HepG2 (cell line): ENCODE measurements at regions not wholly inside any gene's neighbourhood (a gene's known extent, or its start where the extent isn't known, plus 50 kb on each side); places are given as distances from the start of the nearest gene placed in this dataset.

Source experiments
- ATAC-seq: fragments of 200-7000 bp; cut with Tn5 transposase; 3 replicates; pipeline ENCODE4 v1.9.1; 2020; ENCODE audit warnings: mild to moderate bottlenecking, moderate library complexity
- BruUV-seq: library from RNA; stranded (reverse); fragments of 400-500 nt; replicated peaks from 2 replicates; lab custom pipeline; 2021; lab: Mats Ljungman, UMichigan
- CTCF ChIA-PET: fragments of 300-600 bp; formaldehyde crosslinking; extraction: SDS; loops from one replicate; lab custom pipeline; 2021; ENCODE audit warnings: low total read pairs, inconsistent platforms, low intra/inter-chr PET ratio; lab: Yijun Ruan, JAX
- POLR2A ChIA-PET: fragments of 350-600 bp; sonication (Branson Sonifier 250); formaldehyde crosslinking; loops from one replicate; lab custom pipeline; 2020; ENCODE audit warnings: antibody characterized with exemption, inconsistent platforms; lab: Yijun Ruan, JAX
- DNase-seq: peaks from one replicate; pipeline ENCODE4 v3.0.0-alpha.2; 2015; ENCODE audit warnings: low spot score
- FAIRE-seq: peaks from 3 replicates; lab custom pipeline; 2011; peaks lifted over from hg19 to GRCh38; lab: Jason Lieb, UNC
- H2AFZ ChIP-seq: one replicate; pipeline ENCODE4 v1.6.1; 2011; ENCODE audit warnings: low read length, inconsistent platforms
- H3K27ac ChIP-seq: fragments of 300-600 bp; 3 replicates; pipeline ENCODE4 v1.8.0; 2011; ENCODE audit warnings: mixed run types, mild to moderate bottlenecking, mixed read lengths, low read length, inconsistent platforms; ENCODE audit not compliant: insufficient read depth; ENCODE audit errors: extremely low read length
- H3K27me3 ChIP-seq, 2 experiments: fragments of 200-600 bp in 1 of 2; 2 replicates in 1 of 2; 3 replicates in 1 of 2; pipeline versions ENCODE4 v1.6.0 to v1.8.0; 2011; ENCODE audit warnings: low read length in 2 of 2, mild to moderate bottlenecking in 2 of 2, moderate library complexity in 2 of 2, inconsistent platforms in 1 of 2; ENCODE audit not compliant: insufficient read depth in 2 of 2, control insufficient read depth in 1 of 2
- H3K36me3 ChIP-seq, 2 experiments: fragments of 200-600 bp in 1 of 2; replicated peaks in 1 of 2; 2 replicates in 1 of 2; 3 replicates in 1 of 2; pipeline versions ENCODE4 v1.5.1 to v1.8.0; 2011; ENCODE audit warnings: low read length in 2 of 2, inconsistent platforms in 1 of 2; ENCODE audit not compliant: insufficient read depth in 2 of 2, control insufficient read depth in 1 of 2
- H3K4me1 ChIP-seq: 2 replicates; pipeline ENCODE4 v1.5.1; 2012; ENCODE audit warnings: low read length, inconsistent platforms; ENCODE audit not compliant: insufficient read depth
- H3K4me2 ChIP-seq: 2 replicates; pipeline ENCODE4 v1.6.0; 2011; ENCODE audit warnings: low read depth, low read length, inconsistent platforms
- H3K4me3 ChIP-seq, 3 experiments: fragments of 200-600 bp in 1 of 3; sonication (generic), shearing (Covaris generic) in 1 of 3; replicated peaks in 1 of 3; 2 replicates each; pipeline ENCODE4 v1.5.1; 2011 to 2016; ENCODE audit warnings: low read length in 3 of 3, inconsistent platforms in 2 of 3, low read depth in 2 of 3, mild to moderate bottlenecking in 2 of 3, control low read depth in 1 of 3, mixed read lengths in 1 of 3; ENCODE audit not compliant: insufficient read depth in 1 of 3
- H3K79me2 ChIP-seq: one replicate; pipeline ENCODE4 v1.6.1; 2011; ENCODE audit warnings: low read length, inconsistent platforms; ENCODE audit not compliant: insufficient read depth
- H3K9ac ChIP-seq: 2 replicates; pipeline ENCODE4 v1.6.0; 2011; ENCODE audit warnings: mild to moderate bottlenecking, low read depth, low read length, inconsistent platforms; ENCODE audit not compliant: insufficient read depth
- H3K9me3 ChIP-seq: 2 replicates; pipeline ENCODE4 v1.5.1; 2012; ENCODE audit warnings: mild to moderate bottlenecking, low read length
- H4K20me1 ChIP-seq: 2 replicates; pipeline ENCODE4 v1.6.0; 2011; ENCODE audit warnings: inconsistent platforms, mild to moderate bottlenecking, low read length, moderate library complexity; ENCODE audit not compliant: insufficient read depth
- AGO1 ChIP-seq: fragments of 200-400 bp; formaldehyde crosslinking; IDR thresholded peaks from 2 replicates; pipeline ENCODE4 v1.6.1; 2017; ENCODE audit warnings: mild to moderate bottlenecking, low read depth, low read length, moderate library complexity; ENCODE audit not compliant: poor library complexity, severe bottlenecking
- CCDC6 ChIP-seq: sonication (generic); formaldehyde crosslinking; IDR thresholded peaks from 2 replicates; pipeline ENCODE4 v1.8.1; 2022; ENCODE audit warnings: mild to moderate bottlenecking, missing genetic modification reagents, moderate library complexity
- CHD4 ChIP-seq: fragments of 200-600 bp; sonication (generic); IDR thresholded peaks from 2 replicates; pipeline ENCODE4 v1.7.0; 2017; ENCODE audit warnings: mild to moderate bottlenecking, low read length, borderline replicate concordance
- SOX13 ChIP-seq, 3 experiments: fragments of 450-650 bp in 1 of 3; sonication (generic) in 1 of 3; formaldehyde crosslinking in 1 of 3; IDR thresholded peaks in 2 of 3; conservative IDR thresholded peaks in 1 of 3; 2 replicates each; pipeline versions ENCODE4 v1.5.0 to v1.6.1; 2016 to 2020; ENCODE audit warnings: antibody characterized with exemption in 1 of 3, mild to moderate bottlenecking in 1 of 3, missing compliant biosample characterization in 1 of 3, missing genetic modification reagents in 1 of 3, moderate library complexity in 1 of 3
- U2AF2 ChIP-seq: fragments of 200-400 bp; formaldehyde crosslinking; IDR thresholded peaks from 2 replicates; pipeline ENCODE4 v1.6.1; 2017; ENCODE audit warnings: low read depth, mild to moderate bottlenecking, low read length
- ZNF776 ChIP-seq: sonication (generic); formaldehyde crosslinking; IDR thresholded peaks from 2 replicates; pipeline ENCODE4 v1.4.0; 2020; ENCODE audit warnings: mild to moderate bottlenecking, missing genetic modification reagents
- WGBS: methylation state at CpG from one replicate; pipeline ENCODE4 v1.1.6; 2017; ENCODE audit warnings: low lambda C conversion rate; 5-methylcytosine and 5-hydroxymethylcytosine counted together
- in situ Hi-C: cut with HindIII; loops from 2 replicates; pipeline ENCODE4 v1.10.0; 2017; ENCODE audit warnings: low pct_unique_long_range_greater_than_20kb; ENCODE audit not compliant: extremely low pct_ligation_motif_present
- intact Hi-C: fragments of 100-400 bp; cut with micrococcal nuclease; formaldehyde crosslinking; loops from one replicate; pipeline ENCODE4 v1.10.0; 2022; ENCODE audit not compliant: unreplicated experiment
- TF ChIP-seq, protein P1 (sequence below): sonication (generic); formaldehyde crosslinking; IDR thresholded peaks from 2 replicates; pipeline ENCODE4 v1.5.0; 2020; ENCODE audit warnings: mild to moderate bottlenecking, missing genetic modification reagents, borderline replicate concordance
- TF ChIP-seq, protein P2 (sequence below): IDR thresholded peaks from 2 replicates; pipeline ENCODE4 v1.6.1; 2016; ENCODE audit warnings: low read depth, control low read depth
- TF ChIP-seq, protein P3 (sequence below): sonication (generic); formaldehyde crosslinking; IDR thresholded peaks from 2 replicates; pipeline ENCODE4 v1.5.0; 2020; ENCODE audit warnings: missing genetic modification reagents

DNA sequence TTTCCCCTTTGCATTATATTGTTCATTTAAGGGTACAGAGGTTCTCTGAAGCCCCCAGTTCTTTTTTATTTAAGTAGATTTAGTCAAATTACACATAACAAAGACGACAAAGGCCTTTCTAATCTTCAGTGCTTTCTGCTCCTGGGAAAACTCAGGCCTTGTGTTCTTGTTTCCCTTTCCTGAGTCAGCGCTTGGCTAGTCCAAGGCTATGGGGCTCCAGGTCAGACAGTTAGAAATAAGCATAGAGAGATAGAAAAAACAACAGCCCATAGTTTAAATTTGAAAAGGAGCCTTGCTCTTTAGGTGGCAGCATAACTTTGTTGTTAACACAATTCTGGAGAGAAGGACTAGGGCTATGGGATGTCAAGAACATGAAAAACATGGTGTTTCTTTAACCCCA is 97.3 kb downstream of the PPP1R2C start:
- intact Hi-C loops (no loop called here), in situ Hi-C loops (loop anchor here (25.0 kb wide), 1 partner anchor 893 kb away; no protein-coding TSS in a partner anchor)
- Histone ChIP-seq H3K9ac (no peak overlapping the region), H2AFZ (no peak overlapping the region), H3K27me3 (no peaks in the 10 kb centered on the region), H3K4me2 (no peak overlapping the region), H3K9me3 (no peaks in the 10 kb centered on the region), H4K20me1 (no peaks in the 10 kb centered on the region), H3K36me3 (no peaks in the 10 kb centered on the region), H3K4me1 (no peaks in the 10 kb centered on the region), H3K4me3 (no peak overlapping the region), H3K27ac (no peak overlapping the region), H3K79me2 (no peaks in the 10 kb centered on the region)
- DNase-seq (no peak), FAIRE-seq (no peak), ATAC-seq (no peak)
- ChIA-PET POLR2A (no interaction called here), CTCF (no interaction called here)
- whole genome bisulfite sequencing: 29% methylated on average over 2 of the region's 2 CpGs
- BruUV-seq: no TSS peak
- TF ChIP-seq, protein P1, sequence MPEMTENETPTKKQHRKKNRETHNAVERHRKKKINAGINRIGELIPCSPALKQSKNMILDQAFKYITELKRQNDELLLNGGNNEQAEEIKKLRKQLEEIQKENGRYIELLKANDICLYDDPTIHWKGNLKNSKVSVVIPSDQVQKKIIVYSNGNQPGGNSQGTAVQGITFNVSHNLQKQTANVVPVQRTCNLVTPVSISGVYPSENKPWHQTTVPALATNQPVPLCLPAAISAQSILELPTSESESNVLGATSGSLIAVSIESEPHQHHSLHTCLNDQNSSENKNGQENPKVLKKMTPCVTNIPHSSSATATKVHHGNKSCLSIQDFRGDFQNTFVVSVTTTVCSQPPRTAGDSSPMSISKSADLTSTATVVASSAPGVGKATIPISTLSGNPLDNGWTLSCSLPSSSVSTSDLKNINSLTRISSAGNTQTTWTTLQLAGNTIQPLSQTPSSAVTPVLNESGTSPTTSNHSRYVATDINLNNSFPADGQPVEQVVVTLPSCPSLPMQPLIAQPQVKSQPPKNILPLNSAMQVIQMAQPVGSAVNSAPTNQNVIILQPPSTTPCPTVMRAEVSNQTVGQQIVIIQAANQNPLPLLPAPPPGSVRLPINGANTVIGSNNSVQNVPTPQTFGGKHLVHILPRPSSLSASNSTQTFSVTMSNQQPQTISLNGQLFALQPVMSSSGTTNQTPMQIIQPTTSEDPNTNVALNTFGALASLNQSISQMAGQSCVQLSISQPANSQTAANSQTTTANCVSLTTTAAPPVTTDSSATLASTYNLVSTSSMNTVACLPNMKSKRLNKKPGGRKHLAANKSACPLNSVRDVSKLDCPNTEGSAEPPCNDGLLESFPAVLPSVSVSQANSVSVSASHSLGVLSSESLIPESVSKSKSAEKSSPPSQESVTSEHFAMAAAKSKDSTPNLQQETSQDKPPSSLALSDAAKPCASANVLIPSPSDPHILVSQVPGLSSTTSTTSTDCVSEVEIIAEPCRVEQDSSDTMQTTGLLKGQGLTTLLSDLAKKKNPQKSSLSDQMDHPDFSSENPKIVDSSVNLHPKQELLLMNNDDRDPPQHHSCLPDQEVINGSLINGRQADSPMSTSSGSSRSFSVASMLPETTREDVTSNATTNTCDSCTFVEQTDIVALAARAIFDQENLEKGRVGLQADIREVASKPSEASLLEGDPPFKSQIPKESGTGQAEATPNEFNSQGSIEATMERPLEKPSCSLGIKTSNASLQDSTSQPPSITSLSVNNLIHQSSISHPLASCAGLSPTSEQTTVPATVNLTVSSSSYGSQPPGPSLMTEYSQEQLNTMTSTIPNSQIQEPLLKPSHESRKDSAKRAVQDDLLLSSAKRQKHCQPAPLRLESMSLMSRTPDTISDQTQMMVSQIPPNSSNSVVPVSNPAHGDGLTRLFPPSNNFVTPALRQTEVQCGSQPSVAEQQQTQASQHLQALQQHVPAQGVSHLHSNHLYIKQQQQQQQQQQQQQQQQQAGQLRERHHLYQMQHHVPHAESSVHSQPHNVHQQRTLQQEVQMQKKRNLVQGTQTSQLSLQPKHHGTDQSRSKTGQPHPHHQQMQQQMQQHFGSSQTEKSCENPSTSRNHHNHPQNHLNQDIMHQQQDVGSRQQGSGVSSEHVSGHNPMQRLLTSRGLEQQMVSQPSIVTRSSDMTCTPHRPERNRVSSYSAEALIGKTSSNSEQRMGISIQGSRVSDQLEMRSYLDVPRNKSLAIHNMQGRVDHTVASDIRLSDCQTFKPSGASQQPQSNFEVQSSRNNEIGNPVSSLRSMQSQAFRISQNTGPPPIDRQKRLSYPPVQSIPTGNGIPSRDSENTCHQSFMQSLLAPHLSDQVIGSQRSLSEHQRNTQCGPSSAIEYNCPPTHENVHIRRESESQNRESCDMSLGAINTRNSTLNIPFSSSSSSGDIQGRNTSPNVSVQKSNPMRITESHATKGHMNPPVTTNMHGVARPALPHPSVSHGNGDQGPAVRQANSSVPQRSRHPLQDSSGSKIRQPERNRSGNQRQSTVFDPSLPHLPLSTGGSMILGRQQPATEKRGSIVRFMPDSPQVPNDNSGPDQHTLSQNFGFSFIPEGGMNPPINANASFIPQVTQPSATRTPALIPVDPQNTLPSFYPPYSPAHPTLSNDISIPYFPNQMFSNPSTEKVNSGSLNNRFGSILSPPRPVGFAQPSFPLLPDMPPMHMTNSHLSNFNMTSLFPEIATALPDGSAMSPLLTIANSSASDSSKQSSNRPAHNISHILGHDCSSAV (CRISPR knock-in tag): no peak
- TF ChIP-seq, protein P2, sequence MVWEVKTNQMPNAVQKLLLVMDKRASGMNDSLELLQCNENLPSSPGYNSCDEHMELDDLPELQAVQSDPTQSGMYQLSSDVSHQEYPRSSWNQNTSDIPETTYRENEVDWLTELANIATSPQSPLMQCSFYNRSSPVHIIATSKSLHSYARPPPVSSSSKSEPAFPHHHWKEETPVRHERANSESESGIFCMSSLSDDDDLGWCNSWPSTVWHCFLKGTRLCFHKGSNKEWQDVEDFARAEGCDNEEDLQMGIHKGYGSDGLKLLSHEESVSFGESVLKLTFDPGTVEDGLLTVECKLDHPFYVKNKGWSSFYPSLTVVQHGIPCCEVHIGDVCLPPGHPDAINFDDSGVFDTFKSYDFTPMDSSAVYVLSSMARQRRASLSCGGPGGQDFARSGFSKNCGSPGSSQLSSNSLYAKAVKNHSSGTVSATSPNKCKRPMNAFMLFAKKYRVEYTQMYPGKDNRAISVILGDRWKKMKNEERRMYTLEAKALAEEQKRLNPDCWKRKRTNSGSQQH: no peak
- TF ChIP-seq, protein P3, sequence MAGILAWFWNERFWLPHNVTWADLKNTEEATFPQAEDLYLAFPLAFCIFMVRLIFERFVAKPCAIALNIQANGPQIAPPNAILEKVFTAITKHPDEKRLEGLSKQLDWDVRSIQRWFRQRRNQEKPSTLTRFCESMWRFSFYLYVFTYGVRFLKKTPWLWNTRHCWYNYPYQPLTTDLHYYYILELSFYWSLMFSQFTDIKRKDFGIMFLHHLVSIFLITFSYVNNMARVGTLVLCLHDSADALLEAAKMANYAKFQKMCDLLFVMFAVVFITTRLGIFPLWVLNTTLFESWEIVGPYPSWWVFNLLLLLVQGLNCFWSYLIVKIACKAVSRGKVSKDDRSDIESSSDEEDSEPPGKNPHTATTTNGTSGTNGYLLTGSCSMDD (CRISPR knock-in tag): no peak
- TF ChIP-seq AGO1: no peak
- TF ChIP-seq CCDC6 (CRISPR knock-in tag): no peak
- TF ChIP-seq CHD4: no peak
- no peak for TF ChIP-seq U2AF2
- TF ChIP-seq ZNF776 (CRISPR knock-in tag): no peak
- TF ChIP-seq SOX13 (IDR thresholded peaks at IDR 0.05): no peak
- TF ChIP-seq SOX13 (CRISPR knock-in tag; conservative IDR thresholded peaks at IDR 0.05 in 1 of 2, IDR thresholded peaks at IDR 0.05 in 1 of 2): no peak
